Thyroid gland (tissue), 4 donors: ENCODE measurements at regions not wholly inside any gene's neighbourhood (a gene's known extent, or its start where the extent isn't known, plus 50 kb on each side); places are given as distances from the start of the nearest gene placed in this dataset.
A peak's percentile ranks its signal among the peaks of the same experiment; 100 is the strongest.
"Not testable (repeated sequence)": the region's sequence is repeated elsewhere in the genome, so short reads cannot be mapped to it uniquely, and the experiment has no call there.

ENCODE experiments used
- DNase-seq, 2 donors: peaks; one replicate each; pipeline ENCODE4 v3.0.0-alpha.2; 2019
- H3K27ac ChIP-seq, 3 donors: fragments of 200-600 bp; sonication (generic); 1 replicate in 2 of 3; 2 replicates in 1 of 3; pipeline ENCODE4 v1.5.1; 2016 to 2019; ENCODE audit warnings: mild to moderate bottlenecking in 1 of 3, moderate library complexity in 1 of 3
- H3K27me3 ChIP-seq: fragments of 200-600 bp; sonication (generic); one replicate; pipeline ENCODE4 v1.5.1; 2019
- H3K36me3 ChIP-seq, 2 donors: fragments of 200-600 bp; sonication (generic); one replicate each; pipeline ENCODE4 v1.5.1; 2016 to 2019
- H3K4me1 ChIP-seq, 2 donors: fragments of 200-600 bp; sonication (generic); one replicate each; pipeline ENCODE4 v1.5.1; 2017 to 2019
- H3K4me3 ChIP-seq, 3 donors: fragments of 200-600 bp; sonication (generic); replicated peaks in 1 of 3; 1 replicate in 2 of 3; 2 replicates in 1 of 3; pipeline ENCODE4 v1.5.1; 2016; ENCODE audit warnings: mild to moderate bottlenecking in 1 of 3
- H3K9me3 ChIP-seq: fragments of 200-600 bp; sonication (generic); one replicate; pipeline ENCODE4 v1.5.1; 2017
- POLR2A ChIP-seq, 2 donors: fragments of 450-650 bp; IDR thresholded peaks; one replicate each; pipeline ENCODE4 v1.6.1; 2017; ENCODE audit warnings: antibody characterized with exemption in 2 of 2, mild to moderate bottlenecking in 2 of 2, moderate library complexity in 1 of 2
- WGBS, 2 donors: methylation state at CpG; one replicate each; pipeline ENCODE4 v1.1.5; 2017; 5-methylcytosine and 5-hydroxymethylcytosine counted together
- intact Hi-C: fragments of 100-400 bp; cut with DNase I; formaldehyde crosslinking; loops from one replicate; pipeline ENCODE4 v1.15.1; 2023
- TF ChIP-seq, protein P1 (sequence below), 6 experiments: fragments of 200-600 bp in 3 of 6; fragments of 450-650 bp in 3 of 6; sonication (generic) in 3 of 6; IDR thresholded peaks; one replicate each; pipeline ENCODE4 v1.5.1; 2016 to 2019; ENCODE audit warnings: antibody characterized with exemption in 6 of 6, mild to moderate bottlenecking in 2 of 6, inconsistent platforms in 1 of 6, moderate library complexity in 1 of 6

DNA sequence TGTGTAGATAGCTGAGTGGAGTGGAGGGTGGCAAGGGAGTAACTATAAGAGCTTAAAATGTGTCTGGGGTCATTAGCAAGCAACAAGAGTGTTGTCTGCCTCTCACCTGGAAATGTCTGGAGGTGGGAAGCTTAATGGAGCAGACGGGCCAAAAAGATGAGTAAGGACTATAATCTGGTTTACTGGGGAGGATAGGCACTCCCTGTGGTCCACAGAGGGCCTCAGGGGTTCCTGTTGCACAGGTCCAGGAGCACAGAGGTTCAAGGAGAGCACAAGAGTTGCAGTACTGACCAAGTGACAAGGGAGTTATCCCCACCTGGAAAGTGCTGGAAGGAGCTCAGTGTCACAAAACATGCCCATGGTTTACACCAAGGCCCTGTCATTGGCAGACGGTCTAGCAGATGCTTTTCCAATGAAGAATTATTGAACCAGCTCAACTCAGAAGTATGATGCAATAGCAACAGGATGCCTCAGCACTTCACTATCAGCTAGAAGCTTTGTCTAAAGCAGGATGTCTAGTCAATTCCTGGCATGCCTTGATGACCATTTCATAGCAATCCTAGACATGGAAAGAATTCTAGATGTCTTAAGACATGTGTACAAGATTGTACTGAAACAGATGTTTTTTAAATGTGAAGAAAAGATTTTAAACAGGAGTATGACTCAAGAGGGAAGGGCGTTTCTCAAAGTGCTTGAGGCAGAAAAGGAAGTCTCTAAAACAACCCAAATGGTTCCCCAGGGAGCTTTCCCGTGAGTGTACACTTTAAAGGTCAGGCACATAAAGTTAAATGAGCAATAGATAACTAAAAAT lies 62.9 kb upstream of the SERPINE2 start:
- DNase-seq, result no peak
- no peaks in the 10 kb centered on the region for H3K4me1 ChIP-seq
- H3K9me3 ChIP-seq, result no peaks in the 10 kb centered on the region
- H3K27ac ChIP-seq, result no peak overlapping the region
- intact Hi-C loops, result no loop called here
- no peaks in the 10 kb centered on the region for H3K36me3 ChIP-seq
- no peak for TF ChIP-seq POLR2A (IDR thresholded peaks at IDR 0.05)
- TF ChIP-seq, protein P1, sequence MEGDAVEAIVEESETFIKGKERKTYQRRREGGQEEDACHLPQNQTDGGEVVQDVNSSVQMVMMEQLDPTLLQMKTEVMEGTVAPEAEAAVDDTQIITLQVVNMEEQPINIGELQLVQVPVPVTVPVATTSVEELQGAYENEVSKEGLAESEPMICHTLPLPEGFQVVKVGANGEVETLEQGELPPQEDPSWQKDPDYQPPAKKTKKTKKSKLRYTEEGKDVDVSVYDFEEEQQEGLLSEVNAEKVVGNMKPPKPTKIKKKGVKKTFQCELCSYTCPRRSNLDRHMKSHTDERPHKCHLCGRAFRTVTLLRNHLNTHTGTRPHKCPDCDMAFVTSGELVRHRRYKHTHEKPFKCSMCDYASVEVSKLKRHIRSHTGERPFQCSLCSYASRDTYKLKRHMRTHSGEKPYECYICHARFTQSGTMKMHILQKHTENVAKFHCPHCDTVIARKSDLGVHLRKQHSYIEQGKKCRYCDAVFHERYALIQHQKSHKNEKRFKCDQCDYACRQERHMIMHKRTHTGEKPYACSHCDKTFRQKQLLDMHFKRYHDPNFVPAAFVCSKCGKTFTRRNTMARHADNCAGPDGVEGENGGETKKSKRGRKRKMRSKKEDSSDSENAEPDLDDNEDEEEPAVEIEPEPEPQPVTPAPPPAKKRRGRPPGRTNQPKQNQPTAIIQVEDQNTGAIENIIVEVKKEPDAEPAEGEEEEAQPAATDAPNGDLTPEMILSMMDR (IDR thresholded peaks at IDR 0.05), result no peak
- no peak overlapping the region for H3K4me3 ChIP-seq
- no peaks in the 10 kb centered on the region for H3K27me3 ChIP-seq
- 62 to 64% methylated on average over 4 of the region's 4 CpGs for WGBS, 2 donors

DNA sequence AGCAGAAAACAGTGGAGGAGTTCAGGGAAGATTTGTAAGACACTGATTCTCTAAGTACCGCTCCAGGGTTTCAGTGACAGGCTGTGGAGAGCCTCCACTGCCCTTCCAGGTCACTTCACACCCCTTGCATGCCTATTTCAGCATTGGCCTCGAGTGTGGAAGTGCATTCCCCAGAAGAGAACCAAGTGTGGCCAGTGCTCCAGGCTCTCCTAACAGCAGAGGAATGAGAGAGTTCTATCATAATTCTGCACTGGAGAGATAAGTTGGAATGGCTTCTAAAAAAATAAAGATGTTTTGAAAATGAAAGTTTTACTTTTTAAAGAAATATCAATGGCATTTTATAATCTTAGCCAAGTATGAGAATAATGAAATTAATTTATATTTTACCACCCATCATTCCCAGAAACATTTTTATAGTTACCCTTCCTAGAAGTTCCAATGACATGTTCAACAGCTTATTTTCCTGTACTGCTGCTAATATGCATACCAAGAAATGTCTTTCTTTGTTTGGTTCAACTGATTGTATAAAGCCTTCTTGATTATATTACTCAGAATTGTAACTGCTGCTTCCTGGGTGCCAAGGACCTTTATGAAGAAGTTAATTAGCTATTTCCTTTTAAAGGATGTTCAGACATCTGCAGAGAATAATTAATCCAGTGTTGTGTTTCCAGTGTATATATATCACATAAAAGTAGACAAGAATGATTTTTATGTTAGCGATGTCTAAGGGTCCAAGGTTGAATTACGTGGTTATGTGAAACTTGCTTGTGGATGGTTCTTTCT lies 61.0 kb upstream of the SERPINE2 start:
- no peak for DNase-seq
- H3K4me3 ChIP-seq, result no peak overlapping the region
- TF ChIP-seq, protein P1 (IDR thresholded peaks at IDR 0.05), result no peak
- no peak for TF ChIP-seq POLR2A (IDR thresholded peaks at IDR 0.05)
- H3K4me1 ChIP-seq, result no peaks in the 10 kb centered on the region
- intact Hi-C loops, result no loop called here
- 67 to 69% methylated on average over 4 of the region's 4 CpGs for WGBS, 2 donors
- H3K9me3 ChIP-seq, result no peaks in the 10 kb centered on the region
- peak overlapping the region in 1 of 3 donors; percentile 10 for H3K27ac ChIP-seq
- no peaks in the 10 kb centered on the region for H3K36me3 ChIP-seq
- H3K27me3 ChIP-seq, result no peaks in the 10 kb centered on the region

DNA sequence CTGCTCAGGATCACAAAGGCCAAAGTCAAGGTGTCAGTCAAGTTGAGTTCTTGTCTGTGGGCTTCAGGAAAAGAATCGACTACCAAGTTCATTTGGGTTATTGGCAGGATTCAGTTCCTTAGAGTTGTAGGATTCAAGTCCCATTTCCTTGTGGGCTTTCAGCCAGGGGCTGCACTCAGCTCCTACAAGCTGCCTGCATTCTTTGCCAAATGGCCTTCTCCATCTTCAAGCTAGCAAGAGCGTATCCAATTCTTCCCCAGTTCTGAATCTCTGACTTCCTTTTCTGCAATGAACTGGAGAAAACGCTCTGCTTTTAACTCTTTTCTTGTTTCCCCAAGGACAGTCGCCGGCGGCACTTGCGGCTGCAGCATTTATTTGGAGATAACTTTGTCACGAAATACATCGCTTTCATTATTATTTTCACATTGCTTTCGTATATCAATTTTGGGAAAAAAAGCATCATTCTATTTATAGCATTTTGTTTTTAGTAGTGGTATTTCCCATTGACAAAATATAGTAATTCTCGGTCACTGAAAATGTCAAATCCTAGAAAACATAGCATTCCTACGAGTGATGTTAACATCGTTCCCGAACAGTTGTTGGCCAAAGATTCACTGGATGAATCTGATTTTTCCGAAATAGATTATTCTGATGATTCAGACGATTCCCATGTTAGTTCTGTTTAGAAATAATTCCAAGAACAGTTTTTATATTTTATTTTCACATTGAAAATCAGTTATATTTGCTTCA lies 59.6 kb upstream of the SERPINE2 start:
- TF ChIP-seq, protein P1 (IDR thresholded peaks at IDR 0.05), result no peak
- TF ChIP-seq POLR2A (IDR thresholded peaks at IDR 0.05), result no peak
- WGBS, 2 donors, result 67 to 70% methylated on average over 16 of the region's 16 CpGs
- Histone ChIP-seq H3K9me3 (no peaks in the 10 kb centered on the region), H3K4me3 (no peak overlapping the region), H3K36me3 (no peaks in the 10 kb centered on the region), H3K27ac (peak overlapping the region in 1 of 3 donors; percentile 6), H3K4me1 (no peaks in the 10 kb centered on the region), H3K27me3 (no peaks in the 10 kb centered on the region)
- intact Hi-C loops, result no loop called here
- DNase-seq, result no peak

DNA sequence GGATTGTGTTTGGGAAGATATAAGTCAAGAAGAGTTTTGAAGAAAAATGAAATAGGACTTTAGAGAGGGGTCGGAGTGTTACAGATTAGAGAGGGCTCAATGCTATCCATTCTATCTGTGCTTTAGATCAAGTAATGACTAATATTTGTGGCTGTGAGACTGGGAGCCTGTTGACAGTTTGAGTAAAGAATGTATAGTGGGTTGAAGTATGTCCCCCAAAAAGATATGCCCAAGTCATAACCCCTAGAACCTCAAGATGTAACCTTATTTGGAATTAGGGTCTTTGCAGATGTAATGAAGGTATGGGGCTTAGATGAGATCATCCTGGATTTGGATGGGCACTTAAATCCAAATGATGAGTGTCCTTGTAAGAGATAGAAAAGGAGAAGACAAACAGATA lies 55.3 kb upstream of the SERPINE2 start:
- Histone ChIP-seq H3K9me3 (no peaks in the 10 kb centered on the region), H3K4me1 (no peaks in the 10 kb centered on the region), H3K4me3 (no peak overlapping the region), H3K27ac (no peak overlapping the region), H3K27me3 (no peaks in the 10 kb centered on the region), H3K36me3 (no peaks in the 10 kb centered on the region)
- WGBS, 2 donors, result 94 to 100% methylated on average over 1 of the region's 1 CpG
- no peak for TF ChIP-seq POLR2A (IDR thresholded peaks at IDR 0.05)
- TF ChIP-seq, protein P1 (IDR thresholded peaks at IDR 0.05), result no peak
- intact Hi-C loops, result no loop called here
- DNase-seq, result no peak

DNA sequence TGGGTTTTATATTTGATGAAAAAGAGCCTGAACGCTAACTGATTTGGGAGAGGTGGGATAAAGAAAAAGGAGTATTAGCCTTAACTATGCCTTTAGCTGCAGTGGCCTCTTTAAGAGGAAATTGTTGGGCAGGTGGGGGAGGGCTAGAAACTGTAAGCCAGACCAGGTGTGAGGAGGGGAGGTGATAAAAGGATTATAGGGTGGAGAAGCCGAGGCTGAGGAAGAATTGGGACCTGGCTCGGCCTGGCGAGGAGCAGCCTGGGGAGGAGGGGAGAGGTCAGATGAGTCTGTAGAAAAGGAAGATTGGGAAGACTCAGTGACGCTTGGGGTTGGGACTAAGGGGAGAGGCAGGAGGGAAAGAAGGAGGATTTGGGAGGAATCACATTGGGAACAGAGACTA lies 52.6 kb upstream of the SERPINE2 start:
- intact Hi-C loops, H3K36me3 ChIP-seq, H3K27ac ChIP-seq, DNase-seq, H3K27me3 ChIP-seq, H3K4me3 ChIP-seq, H3K4me1 ChIP-seq, H3K9me3 ChIP-seq: not testable (repeated sequence)
- 88 to 92% methylated on average over 5 of the region's 5 CpGs for WGBS, 2 donors

DNA sequence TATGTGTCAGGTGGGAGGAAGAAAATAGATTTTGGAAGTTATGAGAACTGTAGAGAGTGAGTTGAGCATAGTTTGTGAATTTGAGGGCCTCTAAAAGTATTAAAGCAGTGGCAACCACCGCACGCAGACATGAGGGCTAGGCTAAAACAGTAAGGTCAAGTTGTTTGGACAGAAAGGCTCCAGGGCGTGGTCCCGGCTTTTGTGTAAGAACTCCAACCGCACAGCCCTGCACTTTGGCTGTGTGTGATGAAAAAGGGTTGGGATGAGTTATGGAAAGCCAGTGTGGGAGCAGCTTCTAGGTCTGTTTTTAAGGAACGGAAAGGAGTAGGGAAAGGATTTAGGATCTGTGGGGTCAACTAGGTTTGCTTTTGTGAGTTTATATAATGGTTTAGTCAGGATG lies 50.5 kb upstream of the SERPINE2 start:
- peaks cover 5 to 12% of the 10 kb centered on the region in 2 donors for H3K4me1 ChIP-seq
- H3K4me3 ChIP-seq, H3K9me3 ChIP-seq, H3K36me3 ChIP-seq, H3K27me3 ChIP-seq, H3K27ac ChIP-seq, DNase-seq, intact Hi-C loops: not testable (repeated sequence)
- WGBS, 2 donors, result 83 to 95% methylated on average over 6 of the region's 6 CpGs
